ENCODE measurements at regions not wholly inside any gene's neighbourhood (a gene's known extent, or its start where the extent isn't known, plus 50 kb on each side); places are given as distances from the start of the nearest gene placed in this dataset.

DNA sequence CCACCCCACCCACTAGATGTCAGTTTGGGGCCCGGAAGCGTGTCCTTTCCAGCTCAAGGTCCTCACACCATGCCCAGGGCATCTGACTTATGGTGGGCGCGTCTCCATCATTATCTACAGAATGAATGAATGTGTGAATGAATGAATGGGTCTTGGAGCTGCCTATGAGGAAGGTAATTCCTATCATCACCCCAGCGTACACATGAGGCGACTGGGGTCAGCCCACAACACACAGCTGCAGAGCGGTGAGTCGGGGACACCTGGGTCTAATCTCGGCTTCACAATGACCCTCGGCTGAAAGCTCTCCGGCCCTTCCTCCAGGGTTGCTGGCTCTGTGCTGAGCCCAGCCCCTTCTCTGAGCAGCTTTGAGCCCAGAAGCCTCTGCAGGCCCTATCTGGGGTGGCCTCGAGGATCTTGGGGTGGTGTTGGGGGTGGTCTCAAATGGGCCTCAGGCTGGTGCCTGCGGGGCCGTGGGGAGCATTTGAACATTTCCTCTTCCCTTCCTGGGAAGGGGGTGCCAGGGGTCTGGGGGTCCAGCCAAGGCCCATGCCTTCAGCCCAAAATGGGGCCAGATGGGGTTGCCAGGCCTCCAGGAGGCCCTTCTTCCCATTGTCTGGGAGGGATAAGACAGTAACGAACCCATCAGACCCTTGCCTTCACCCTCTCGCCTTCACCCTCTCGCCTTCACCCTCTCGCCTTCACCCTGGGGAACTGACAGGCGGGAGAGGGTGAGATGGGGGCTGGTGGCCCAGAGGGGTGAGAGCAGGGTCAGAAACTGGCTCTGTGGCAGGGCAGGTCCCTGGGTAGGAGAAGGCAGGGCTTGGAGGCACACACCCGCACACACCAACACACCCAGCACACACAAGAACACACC, 82.4 kb downstream of the MYEOV start:
- no peak for DNase-seq
- in situ Hi-C loops (cut with HindIII; ENCODE audit: low pct_ligation_motif_present, low pct_unique_long_range_greater_than_20kb, low sequenced_read_pairs), result no loop called here

DNA sequence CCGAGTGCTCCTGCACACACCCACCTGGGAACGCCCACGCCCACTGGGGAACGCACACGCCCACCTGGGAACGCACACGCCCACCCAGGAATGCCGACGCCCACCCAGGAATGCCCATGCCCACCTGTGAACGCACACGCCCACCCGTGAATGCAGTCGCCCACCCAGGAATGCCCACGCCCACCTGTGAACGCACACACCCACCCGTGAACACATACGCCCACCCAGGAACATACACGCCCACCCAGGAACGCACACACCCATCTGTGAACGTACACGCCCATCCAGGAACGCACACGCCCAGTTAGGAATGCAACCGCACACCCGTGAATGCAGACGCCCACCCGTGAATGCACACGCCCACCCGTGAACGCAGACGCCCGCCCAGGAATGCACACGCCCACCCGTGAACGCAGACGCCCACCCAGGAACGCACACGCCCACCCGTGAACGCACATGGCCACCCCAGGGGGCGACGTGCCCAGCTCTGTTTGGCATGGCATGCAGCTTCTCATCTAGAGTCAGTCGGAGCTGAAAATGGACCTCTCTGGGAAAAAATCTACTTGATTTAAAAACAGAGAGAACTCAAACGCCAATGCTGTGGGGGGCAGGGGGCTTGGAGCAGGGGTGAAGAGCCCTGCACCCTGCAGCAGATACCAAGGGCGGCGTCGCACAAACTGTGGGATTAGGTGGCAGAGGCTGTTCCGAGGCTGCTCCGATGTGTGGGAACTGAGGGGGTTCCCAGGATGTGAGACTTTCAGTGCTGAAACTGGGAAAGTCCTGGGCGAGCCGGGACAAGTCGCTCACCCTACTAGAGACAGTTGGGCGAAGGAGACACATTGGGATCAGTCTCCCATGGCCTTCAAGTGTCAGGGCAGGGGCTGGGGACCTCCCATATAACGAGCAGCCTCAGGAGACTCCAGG, 83.3 kb downstream of the MYEOV start:
- in situ Hi-C loops (cut with HindIII; ENCODE audit: low pct_ligation_motif_present, low pct_unique_long_range_greater_than_20kb, low sequenced_read_pairs), result no loop called here
- DNase-seq, result no peak

DNA sequence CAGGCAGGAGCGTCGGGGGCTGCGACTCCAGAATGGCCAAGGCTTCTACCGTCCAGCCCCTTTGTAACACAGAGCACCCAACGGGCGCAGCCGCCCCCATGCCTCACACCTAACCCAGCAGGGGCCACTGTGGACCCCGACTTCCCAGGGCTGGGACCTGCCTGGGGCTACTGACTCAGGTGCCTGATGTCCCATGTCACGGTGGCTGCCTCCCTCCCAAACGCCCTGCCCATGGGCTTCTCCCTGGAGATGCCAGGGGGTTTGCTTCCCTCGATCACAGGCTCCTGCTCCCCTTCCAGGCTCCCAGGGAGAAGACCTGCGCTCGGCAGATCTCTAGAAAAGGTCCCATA, 84.0 kb downstream of the MYEOV start:
- no peak for DNase-seq
- in situ Hi-C loops (cut with HindIII; ENCODE audit: low pct_ligation_motif_present, low pct_unique_long_range_greater_than_20kb, low sequenced_read_pairs), result no loop called here

DNA sequence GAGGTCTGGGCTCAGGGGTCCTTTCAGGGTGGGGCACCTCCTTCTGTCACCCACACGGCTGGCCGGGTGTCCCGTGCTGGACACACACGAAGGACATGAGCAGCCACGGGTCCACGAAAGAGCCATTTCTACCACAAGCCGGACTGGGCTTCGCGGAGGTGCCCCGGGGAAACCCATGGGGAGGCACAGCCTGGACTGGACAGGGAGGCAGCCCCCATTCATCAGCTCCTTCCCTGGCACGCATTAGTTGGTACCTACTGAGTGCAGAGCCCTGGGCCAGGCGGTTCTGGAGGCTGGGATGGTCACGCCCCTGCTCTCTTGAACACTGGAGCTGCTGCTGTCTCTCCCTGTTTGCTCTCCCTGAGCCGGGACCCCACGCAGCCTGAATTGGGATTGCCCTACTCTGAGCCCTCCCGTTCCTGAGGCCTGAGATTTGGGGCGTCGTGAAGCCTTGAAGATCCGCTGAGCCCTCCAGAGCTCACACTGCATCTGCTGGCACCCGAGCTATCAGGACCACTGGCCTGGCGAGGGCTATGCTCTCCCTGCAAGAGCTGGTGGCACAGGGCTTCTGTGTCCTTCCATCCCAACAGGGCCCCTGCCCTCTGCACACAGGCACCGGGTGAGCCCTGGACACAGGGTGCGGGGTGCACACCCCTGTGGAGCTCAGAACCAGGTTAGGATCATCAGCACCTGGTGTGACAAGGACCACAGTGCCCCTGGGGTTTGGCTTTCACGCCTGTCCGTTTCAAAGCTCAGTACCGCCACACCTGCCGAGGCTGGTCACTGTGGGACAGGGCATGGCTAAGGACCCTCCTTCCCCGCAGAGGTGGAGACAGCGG, 84.6 kb downstream of the MYEOV start:
- in situ Hi-C loops (cut with HindIII; ENCODE audit: low pct_ligation_motif_present, low pct_unique_long_range_greater_than_20kb, low sequenced_read_pairs), result no loop called here
- DNase-seq, result no peak

DNA sequence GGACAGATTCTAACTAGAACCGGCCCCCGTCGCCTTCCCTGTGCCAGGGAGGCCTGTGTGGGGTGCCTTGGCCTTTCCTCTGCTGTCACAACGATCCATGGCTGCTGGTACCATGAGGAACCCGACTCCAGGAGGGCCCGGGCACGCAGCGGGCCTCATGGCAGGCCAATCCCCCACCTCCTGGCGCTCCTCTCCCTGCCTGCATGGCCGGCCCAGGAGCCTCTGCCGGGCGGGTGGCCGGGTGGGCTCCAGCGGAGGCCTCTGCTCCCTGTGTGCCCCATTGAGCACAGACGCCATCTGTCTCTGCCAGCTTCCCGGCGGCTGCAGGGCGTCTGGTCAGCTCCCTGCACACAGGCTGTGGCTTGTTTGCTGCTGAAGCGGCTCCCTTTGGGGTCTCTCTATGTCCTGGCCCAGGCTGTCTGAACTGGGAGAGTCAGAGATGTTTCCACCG, 86.5 kb downstream of the MYEOV start:
- in situ Hi-C loops (cut with HindIII; ENCODE audit: low pct_ligation_motif_present, low pct_unique_long_range_greater_than_20kb, low sequenced_read_pairs), result no loop called here
- DNase-seq, result no peak

DNA sequence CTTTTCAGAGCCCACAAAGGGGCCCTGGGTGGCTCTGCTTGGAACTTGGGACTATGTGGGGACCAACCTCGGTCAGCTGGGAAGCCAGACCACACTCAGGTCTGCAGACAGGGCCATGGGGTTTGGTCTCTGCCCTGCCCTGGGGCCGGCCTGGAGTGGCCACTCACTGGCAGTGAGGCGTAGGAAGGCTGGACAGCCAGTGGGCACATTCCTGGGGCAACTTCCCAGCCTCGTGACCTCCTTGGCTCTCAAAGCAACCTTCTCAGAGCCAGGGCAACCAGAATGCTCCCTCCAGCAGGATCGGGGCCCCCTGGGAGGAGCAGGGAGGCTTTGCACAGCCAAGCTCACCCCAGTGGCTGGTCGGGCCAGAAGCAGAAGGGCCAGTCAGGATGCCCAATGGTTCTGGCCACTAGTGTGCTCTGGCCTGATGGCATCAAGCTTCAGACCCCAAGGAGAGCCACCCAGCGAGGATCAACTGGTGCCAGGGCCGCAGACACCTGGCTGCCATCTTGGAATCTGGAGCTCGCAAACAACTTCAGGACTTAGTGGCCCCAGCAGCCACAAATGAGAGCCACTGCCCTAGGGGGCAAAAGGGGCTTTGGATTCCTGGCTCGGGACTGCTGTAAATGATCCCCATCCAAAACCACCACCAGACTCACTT, 87.1 kb downstream of the MYEOV start:
- no peak for DNase-seq
- in situ Hi-C loops (cut with HindIII; ENCODE audit: low pct_ligation_motif_present, low pct_unique_long_range_greater_than_20kb, low sequenced_read_pairs), result no loop called here

DNA sequence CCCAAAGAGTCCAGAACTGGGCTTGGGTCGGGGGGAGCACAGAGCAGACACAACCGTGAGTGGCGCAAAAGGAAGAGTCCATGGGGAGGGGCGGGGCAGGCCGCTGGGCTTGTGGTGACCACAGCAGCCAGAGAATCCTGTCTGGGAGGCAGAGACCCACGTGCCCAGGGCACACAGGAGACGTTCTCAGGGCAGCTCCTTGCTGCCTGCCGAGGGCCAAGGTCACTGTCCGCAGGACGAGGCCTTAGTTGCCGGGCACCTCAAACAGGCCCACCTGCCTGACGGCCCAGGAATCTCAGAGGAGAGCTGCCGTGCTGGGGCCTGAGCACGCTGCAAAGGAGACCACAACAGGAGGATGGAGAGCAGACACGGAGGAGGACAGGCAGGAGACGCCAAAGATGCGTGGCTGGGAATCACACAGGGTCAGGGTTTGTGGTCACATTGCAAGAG, 87.8 kb downstream of the MYEOV start:
- no peak for DNase-seq
- in situ Hi-C loops (cut with HindIII; ENCODE audit: low pct_ligation_motif_present, low pct_unique_long_range_greater_than_20kb, low sequenced_read_pairs), result no loop called here

DNA sequence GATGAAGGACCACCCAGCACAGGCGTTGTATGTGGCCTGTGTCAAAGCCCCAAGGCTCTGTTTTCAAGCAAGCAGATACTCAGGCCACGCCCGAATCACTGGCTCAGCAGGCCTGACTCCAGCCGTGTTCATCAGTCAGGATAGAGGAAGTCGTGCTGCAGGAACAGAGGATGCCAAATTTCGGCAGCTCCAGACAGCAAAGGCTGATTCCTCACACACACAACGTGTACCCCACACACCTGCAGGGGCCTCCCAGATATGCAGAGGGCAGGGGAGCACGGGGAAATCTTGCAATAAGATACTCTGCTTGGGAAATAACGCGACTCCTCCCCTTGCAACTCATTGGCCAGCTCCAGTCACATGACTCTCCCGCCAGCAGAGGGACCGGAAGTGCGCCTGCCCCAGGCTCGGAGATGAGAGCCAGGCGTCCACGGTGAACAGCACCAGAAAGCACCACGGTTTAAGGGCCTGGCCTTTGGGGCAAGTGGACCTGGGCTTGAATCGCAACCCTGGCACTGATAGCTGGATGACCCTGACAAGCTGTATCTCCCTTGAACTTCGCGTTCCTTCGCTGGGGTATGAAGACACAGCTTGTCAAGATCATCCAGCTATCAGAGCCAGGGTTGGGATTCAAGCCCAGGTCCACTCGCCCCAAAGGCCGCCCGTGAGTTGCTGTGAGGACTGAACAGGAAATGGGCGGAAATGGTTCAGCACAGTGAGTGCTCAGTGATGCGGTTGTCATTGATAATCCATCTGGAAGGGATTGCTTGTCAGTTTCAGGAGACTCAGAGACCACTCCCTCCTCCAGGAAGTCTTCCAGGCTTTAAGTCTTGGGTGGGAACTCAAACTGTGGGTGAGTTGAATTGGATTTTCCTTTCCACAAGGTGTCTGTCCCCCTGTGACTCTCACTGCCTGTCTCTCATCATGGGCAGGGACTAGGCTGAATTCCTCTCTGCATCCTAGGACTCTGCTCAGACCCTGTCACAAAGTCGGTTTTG, 88.5 kb downstream of the MYEOV start:
- DNase-seq, result no peak
- in situ Hi-C loops (cut with HindIII; ENCODE audit: low pct_ligation_motif_present, low pct_unique_long_range_greater_than_20kb, low sequenced_read_pairs), result no loop called here

DNA sequence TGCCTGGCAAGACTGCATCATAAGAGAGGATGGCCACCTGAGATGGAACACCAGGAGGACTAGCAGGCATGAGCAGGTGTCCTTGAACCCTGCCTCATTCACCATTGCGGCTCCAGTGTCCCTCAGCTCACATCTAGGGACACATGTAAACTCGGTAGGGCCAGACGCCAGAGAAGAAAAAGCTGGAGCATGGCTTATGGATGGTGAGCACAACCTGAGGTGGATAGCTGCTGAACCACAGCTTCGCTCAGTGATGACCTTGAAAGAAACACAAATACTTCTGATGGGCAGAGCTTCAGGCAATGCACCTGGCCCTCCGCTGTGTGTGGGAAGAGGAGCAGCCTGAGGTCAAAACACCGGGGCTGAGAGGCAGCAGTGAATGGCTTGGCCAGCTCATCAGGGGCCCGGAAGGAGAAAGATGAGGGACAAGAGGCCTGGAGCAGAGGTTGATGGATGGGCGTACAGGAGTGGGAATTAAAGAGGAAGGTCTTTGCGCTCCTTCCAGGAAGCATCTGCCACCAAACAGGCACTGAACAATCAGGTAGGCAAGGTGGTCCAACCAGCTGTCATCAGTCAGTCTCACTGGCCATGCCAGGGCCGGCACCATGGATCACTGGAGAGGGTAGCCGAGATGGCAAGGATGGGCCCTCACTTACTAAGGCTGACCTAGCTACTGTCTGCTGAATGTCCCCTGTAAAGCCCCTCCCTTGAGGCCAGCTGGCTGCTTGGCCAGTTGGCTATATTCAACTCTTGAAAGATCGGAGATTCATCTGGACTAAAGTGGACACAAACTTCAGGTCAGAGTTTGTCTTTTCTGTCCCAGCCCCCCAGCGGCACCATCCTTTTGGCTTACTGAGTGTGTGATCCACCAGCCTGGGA, 89.7 kb downstream of the MYEOV start:
- no peak for DNase-seq
- in situ Hi-C loops (cut with HindIII; ENCODE audit: low pct_ligation_motif_present, low pct_unique_long_range_greater_than_20kb, low sequenced_read_pairs), result no loop called here

DNA sequence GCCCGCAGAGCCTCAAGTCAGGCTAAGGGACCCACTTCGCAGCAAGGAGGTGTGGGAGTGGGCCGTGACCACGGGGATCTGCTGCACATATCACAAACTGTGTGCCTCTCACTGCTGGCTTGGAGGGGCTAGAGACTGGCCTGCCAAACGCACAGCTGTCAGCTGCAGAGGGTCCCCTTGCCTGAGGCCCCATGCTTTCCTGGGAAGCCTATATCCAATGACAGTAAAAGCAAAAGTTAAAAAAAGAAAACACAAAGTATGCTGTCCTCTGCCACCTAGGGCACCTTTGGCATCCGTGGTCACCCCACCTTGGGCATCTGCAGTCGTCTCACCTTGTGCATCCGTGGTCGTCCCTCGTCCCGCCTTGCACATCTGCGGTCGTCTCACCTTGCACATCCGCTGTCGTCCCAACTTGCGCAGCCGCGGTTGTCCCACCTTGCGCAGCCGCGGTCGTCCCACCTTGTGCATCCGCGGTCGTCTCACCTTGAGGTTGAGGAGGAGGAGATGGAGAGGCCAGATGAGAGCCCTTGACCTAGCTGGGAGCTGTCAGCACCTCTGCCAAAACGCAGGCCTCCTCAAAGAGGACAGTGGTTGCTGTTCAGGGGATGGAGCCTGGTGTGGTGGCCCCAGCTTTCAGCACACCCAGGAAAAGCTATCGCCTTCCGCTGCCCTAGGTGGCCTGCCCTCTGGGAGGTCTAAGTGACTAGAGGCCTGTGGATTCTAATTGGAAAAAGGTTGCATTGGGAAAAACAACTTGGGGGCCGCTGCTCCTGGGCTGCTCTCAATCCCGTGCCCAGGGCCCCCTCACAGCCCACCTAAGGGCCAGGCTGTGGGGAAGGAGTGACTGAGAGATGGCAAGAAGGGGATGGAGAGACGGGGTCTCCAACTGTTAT, 90.5 kb downstream of the MYEOV start:
- in situ Hi-C loops (cut with HindIII; ENCODE audit: low pct_ligation_motif_present, low pct_unique_long_range_greater_than_20kb, low sequenced_read_pairs), result no loop called here
- DNase-seq, result no peak

DNA sequence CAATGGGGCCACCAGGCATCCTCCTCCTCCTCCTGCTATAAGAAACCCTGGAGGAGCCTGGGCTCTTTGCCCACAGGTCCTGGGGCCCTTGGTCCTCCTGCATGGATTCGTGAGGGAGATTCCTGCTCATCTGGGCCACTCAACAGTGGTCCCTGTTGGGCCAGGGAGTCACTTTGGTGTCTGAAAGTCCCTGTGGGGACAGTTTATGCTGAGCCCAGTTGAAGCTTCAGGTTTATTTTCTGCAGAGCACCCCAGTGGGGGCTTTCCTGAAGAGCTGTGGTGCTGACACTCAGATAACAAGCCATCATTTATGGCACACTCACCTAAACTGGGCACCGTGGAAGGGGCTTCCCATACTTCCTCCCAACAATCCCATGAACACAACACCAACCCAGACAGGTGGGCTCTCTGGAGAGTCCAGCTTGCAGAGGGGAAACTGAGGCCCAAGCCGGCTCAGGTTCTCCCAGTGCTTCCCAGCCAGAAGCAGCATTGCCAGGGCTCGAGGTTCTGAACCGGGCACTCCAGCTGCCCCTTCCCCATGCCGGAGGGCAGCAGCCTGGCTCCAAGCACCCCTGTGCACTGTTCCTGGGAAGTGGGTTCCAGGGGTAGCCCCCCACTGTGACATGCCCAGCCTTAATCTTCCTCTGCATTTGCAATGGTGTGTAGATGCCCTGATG, 91.3 kb downstream of the MYEOV start:
- in situ Hi-C loops (cut with HindIII; ENCODE audit: low pct_ligation_motif_present, low pct_unique_long_range_greater_than_20kb, low sequenced_read_pairs), result no loop called here
- no peak for DNase-seq

DNA sequence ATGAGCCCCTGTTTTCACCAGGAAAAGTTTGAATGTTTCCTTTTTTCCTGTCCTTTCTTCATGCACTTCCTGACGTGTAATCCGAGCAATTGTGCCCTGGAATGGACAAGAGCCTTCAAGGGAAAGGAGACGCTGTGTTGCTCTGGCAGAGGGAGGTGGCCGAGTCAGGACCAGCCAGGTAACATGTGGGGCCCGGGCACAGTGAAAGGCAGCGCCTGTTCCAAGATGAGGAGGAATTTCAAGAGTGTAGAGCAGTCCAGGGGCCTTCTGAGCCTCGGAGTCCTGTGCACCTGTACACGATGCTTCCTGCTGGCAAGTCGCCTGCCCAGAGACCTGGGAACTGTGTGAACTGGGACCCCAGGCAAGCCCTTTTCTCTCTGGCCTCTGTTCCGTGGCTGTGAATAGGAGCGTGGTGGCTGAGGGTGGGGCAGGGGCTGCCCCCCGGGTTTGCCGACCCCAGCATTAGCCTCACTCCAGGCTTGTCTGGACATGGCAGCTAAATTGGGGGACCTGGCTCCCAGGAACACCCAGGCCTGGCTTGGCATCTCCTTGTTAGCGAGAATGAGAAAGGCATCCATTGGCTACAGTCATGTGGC, 92.0 kb downstream of the MYEOV start:
- in situ Hi-C loops (cut with HindIII; ENCODE audit: low pct_ligation_motif_present, low pct_unique_long_range_greater_than_20kb, low sequenced_read_pairs), result no loop called here
- DNase-seq, result no peak

DNA sequence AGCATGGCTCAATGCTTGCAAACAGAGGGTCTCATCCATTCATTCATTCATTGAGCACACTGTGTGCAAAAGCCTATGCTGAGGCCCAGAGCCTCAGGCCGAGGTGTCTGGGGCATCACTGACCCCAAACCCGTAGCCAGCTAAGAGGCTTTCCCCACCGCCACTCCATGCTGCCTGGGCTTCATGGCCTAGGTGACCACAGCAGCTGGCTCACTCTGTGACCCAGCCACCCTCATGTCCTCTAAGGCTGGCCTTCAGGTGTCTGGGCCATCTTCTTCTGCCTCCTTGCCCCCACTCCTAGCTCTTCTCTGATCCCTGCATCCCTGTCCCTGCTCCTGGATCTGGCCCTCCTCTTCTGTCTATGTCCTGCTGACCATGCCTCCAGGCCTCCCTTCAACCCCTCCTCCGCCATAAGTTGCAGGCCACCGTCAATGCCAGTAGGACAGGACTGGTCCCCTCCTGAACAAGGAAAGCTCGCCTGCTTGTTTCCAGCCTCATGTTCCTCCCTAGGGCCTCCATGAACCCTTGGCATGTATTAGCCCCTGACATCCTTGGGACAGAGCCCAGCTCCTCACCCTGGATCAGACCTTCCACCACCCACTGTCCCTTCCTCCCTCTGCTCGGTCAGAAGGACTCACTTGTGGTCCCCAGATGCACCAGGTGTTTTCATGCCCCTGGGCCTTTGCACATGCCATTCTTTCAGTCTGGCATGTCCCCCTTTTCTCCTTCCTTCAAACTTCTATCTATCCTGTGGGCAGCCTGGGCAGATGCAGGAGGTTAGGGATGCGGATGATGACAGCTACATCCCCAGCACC, 92.8 kb downstream of the MYEOV start:
- in situ Hi-C loops (cut with HindIII; ENCODE audit: low pct_ligation_motif_present, low pct_unique_long_range_greater_than_20kb, low sequenced_read_pairs), result no loop called here
- no peak for DNase-seq

DNA sequence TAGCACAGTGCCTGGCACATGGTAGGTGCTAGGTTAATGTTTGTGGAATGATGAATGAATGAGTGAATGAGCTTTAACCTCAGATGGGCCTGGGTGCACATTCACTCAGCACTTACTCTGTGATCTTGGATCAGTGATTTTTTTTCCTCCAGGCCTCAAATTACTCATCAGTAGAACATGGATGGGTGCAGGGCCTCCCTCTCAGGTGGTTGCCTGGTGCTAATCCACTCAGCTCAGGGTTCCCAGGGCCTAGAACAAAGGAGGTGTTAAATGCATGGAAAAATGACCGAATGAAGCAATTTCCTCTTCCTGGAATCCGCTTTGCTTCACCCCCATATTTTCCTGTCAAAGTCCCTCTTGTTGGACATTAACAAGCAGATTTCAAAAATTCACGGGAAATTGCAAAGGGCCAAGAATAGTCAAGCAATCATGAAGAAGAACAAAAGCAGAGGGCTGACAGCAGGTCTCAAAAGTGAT, 93.5 kb downstream of the MYEOV start:
- in situ Hi-C loops (cut with HindIII; ENCODE audit: low pct_ligation_motif_present, low pct_unique_long_range_greater_than_20kb, low sequenced_read_pairs), result no loop called here
- no peak for DNase-seq
